ENCODE measurements at regions not wholly inside any gene's neighbourhood (a gene's known extent, or its start where the extent isn't known, plus 50 kb on each side); places are given as distances from the start of the nearest gene placed in this dataset.

DNA sequence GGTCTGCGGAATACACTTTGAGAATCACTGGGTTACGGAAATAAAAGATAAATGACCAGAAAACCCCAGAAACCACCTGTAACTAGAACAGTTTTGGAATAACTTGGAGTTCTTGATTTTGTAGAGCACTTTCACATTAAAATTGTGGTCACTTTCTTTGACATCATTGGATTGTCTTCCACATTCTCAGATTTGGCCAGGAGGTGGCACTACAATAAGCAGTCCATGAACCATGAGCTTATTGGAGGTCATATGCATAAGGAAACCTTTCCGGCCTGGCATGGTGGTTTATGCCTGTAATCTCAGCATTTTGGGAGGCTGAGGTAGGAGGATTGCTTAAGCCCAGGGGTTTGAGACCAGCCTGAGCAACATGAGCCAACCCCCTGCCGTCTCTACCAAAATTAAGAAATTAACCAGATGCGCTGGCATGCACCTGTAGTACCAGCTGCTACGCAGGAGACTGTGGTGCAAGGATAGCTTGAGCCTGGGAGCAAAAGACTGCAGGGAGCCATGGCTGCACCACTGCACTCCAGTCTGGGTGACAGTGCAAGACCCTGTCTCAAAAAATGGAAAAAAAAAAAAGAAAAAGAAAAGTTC, 107.7 kb upstream of the CAND1 start:
- peak; percentile 62 for DNase-seq

DNA sequence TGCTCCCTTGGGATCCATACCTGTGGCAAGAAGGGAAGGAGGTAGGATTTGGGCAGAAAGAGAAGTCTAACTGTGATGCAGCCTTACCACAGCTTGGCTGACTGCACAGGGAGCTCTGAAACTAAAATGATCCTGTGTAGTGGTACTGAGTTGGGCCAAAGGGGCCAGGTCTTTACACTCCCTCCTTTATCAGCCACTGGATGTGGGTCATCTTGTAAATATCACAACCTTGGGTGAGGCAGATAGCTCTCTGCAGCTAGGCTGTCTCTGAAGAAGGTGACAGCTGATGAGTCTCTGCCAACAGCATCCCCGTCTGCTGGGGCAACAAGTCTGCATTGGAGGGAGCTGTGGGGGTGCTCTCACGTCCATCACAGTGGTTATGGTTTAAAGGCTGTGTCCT, 95.9 kb upstream of the CAND1 start:
- DNase-seq: no peak

DNA sequence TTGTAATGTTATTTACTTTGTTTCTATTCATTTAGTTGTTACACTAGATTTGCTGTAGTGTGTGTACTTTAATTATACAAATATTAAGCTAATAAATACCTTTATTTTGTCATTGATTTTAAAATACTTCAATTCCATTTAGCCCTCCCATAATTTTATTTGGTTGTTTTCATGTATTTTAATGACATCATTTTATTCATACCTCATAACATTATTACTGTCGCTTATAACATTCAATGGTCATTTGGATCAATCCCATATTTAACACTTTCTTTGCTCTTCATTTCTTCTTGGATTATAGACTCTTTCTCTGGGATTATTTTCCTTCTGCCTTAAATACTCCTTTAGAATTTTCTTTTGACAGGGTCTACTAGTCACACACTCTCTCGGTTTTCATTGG, 86.6 kb upstream of the CAND1 start:
- DNase-seq: no peak

DNA sequence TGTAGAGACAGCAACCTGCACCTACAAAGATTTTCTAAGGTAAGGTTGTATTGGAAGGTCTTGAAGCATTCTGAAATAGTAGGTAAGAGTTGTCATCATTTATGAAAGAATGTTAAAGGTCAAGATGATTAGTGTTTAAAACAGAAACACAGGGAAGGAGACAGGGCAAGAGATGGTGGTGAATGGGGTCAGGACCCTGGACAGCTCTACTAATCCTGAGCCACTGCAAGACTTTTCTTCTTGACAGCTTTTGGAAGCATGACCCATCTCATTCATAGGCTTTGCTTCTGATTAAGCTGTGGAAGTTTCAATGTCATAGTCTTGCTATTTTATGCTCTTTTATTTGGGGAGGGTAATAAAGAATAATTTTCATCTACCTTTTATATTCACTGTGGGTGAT, 75.5 kb upstream of the CAND1 start:
- peak; percentile 33 for DNase-seq

DNA sequence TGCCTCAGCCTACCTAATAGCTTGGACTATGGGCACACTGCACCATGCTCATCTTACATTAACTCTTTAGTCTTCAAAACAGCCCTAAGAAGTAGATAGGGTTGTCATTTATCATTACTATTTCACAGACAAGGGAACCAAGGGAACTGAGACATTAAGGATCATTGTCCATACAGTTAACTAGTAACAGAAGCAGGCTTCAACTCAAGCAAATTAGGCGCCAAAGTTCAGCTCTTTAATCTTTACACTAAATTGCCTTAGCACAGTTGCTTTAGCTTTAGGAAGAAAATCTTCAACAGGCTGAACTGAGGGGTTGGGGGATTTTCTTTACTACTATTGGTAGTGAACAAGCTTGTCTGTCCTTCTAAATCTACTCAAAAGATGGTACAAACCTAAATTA, 68.8 kb upstream of the CAND1 start:
- DNase-seq: no peak

DNA sequence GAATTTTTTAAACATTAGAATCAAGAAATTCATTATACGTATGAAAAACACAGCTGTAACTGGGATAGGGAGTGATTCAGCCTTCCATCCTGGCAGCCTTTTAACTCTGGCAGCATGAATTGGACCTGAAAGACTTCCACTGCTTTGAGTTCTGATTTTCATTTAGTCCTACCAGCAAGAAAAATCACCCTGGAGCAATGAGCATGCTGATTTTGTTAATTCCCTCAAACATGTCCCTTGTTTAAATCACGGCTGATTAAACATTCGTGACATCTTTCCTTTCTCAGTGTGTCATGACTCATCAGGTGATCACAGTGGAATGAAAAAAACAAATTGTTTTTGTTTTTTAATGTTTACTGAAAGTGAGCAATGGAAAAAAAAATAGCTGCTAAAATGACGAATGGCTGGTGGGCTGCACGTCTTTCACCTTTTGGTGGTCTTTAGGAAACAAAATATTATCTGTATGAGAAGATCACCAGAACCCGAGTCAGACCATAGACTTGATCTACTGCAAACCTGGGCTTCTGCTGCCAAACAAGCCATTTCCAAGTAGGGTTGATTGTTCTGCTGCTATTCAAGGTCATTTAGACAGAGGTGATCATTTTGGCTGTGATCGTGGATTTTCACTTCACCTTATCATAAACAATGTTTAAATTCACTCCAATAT, 67.0 kb upstream of the CAND1 start:
- no peak for DNase-seq

DNA sequence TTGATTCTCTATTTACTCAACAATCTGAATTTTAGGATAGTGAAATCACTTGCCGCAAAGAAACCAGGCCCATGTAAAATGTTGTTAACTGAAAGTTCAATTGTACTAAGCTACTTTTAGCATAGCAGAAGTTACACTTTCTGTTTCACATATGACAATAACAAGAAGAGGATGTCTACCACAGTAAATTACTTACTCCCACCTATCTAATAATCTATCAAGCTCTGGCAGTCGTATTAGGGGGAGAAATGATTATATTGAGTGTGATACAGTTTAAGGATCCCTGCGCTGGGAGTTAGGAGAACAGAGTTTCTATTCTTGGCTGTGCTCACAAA, 66.5 kb upstream of the CAND1 start:
- DNase-seq: no peak

DNA sequence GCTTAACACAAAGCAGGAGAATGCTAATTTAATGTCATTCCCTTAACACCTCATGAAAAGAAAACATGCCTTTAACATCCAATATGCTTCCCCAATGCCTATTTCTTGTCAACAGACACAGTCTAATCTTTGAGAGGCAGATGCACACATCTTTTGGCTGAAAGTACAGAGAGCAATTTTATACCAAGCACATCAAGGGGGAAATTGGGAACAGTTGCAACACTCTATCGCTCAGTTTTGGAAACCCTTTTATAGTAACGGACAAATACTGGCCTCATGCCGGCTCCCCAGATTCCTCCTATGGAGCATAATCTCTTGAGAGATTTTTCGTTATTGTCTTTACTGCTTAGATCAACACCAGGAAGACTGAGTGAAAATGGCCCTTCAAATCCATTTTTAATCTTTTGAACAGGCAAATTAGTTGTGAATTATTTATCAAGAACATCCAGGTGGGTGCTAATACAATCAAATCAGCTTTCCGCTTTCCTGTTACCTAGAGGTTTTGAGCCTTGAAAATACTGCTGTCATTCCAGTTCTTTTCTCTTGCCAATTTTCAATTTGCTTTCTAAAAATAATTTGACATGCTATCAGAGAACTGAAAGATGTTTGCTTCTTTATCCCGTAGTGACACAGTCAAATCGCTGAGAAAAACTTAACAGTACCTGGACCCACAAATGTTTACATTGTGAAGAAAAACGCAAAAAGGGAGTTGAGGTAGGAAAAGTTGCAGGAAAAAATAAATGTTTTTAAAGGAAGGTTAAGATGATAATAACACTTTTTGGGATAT, 60.7 kb upstream of the CAND1 start:
- no peak for DNase-seq

DNA sequence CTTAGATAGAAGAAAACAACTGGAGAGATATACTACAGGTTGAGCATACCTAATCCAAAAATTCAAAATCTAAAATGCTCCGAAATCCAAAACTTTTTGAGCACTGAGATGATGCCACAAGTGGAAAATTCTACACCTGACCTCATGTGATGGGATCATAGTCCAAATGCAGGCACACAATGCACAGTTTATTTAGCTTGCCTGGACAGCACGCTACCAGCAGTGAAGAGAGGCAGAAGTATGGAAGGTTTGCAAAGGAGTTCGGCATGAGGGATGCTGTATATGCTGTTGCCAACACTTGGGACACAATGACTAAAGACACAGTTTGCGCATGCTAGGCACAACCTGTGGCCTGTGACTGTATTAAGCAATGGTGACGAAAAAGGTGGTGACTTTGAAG, 58.1 kb upstream of the CAND1 start:
- DNase-seq: no peak

DNA sequence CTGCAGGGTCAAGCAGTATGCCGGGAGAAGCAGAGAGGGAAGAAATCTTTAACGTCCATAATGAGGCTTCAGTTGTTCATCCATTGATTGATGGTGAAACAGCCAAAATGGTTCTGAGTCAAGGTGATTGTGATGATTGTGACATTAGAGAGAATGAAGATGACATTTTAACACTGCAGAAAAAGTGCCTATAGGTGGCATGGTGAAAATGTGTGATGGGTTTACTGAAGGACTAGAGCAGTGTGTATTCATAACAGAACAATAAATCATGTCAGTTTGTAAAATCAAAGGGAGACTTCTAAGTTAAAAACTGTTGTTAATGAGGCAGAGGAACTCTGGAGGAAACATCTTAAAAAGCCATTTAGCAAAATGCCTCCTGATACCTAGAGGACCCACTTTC, 57.7 kb upstream of the CAND1 start:
- DNase-seq: no peak

DNA sequence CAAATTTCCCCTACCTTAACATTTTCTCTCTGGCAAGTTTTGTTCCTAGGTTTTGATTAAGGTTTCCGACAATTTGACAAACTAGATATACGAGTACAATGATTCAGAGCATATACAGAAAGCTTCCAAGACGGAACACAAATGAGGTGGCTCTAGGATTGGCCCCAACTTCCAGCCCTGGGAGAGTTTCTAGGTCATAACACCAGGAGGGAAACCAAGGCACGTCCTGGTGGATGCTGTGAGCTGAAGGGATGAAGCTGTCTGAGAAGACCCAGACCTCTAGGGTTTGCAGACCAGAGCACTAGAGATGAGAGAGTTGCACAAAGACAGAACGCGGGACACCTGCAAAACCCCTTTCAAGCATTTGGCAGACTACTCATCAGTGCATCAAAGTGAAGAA, 51.5 kb upstream of the CAND1 start:
- no peak for DNase-seq

All from stimulated activated CD8-positive, alpha-beta memory T cell treated with anti-CD3 and anti-CD28 coated beads, Interleukin-4, amount 100 ng/mL, for 48 hours (primary cell).